ENCODE measurements at regions not wholly inside any gene's neighbourhood (a gene's known extent, or its start where the extent isn't known, plus 50 kb on each side); places are given as distances from the start of the nearest gene placed in this dataset.

DNA sequence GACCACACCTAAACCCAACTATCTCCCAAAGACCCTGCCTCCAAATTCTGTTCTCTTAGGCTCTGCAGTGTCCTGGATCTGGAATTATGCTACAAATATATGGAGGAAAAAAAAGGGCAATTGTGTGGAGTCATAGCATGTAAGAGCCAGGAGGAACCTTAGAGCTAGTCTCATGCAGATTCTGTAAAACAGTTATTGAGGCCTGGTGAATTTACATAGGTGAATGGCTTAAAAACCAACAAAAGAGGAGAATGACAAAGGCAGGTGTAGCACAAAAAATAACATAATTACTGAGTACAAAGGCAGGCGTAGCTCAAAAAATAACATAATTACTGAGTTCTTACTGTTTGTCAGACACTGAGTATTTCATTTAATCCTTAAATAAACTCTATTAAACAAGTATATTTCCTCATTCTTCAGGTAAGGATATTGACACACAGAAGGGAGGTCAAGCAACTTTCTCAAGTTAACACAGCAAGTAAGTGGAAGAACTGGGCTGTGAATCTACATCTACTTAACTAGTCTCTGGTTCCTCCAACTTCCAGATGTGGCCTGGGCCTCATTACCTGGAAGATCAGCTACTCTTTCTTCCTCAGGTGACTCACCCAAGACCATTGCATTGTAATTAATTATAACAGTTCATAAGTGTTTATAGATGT lies 938.9 kb upstream of the TENM4 start:
- Histone ChIP-seq H3K79me2 (ENCODE audit: low read length) (no peaks in the 10 kb centered on the region), H2AFZ (ENCODE audit: low read length) (no peak overlapping the region), H3K4me1 (ENCODE audit: insufficient read depth, low read length) (no peaks in the 10 kb centered on the region), H3K4me3 (ENCODE audit: low read length) (no peak overlapping the region), H3K27ac (ENCODE audit: low read length) (no peak overlapping the region), H3K9me3 (ENCODE audit: low read length) (no peaks in the 10 kb centered on the region), H3K4me2 (ENCODE audit: low read length) (no peak overlapping the region), H3K36me3 (ENCODE audit: low read depth, low read length) (no peaks in the 10 kb centered on the region), H4K20me1 (ENCODE audit: low read length) (no peaks in the 10 kb centered on the region), H3K9ac (ENCODE audit: low read length) (no peak overlapping the region), H3F3A (ENCODE audit: low read length, unreplicated experiment) (no peaks in the 10 kb centered on the region), H3K9me2 (replicated peaks; ENCODE audit: low read length) (no peaks in the 10 kb centered on the region), H3K27me3 (ENCODE audit: low read length) (no peaks in the 10 kb centered on the region)
- ATAC-seq (no peak), DNase-seq (no peak)
- TF ChIP-seq EZH2phosphoT487 (IDR thresholded peaks at IDR 0.05; ENCODE audit: borderline replicate concordance, low read length) (no peak), EZH2 (IDR thresholded peaks at IDR 0.05; ENCODE audit: low read length, unreplicated experiment) (no peak)
- TF ChIP-seq, protein P1, sequence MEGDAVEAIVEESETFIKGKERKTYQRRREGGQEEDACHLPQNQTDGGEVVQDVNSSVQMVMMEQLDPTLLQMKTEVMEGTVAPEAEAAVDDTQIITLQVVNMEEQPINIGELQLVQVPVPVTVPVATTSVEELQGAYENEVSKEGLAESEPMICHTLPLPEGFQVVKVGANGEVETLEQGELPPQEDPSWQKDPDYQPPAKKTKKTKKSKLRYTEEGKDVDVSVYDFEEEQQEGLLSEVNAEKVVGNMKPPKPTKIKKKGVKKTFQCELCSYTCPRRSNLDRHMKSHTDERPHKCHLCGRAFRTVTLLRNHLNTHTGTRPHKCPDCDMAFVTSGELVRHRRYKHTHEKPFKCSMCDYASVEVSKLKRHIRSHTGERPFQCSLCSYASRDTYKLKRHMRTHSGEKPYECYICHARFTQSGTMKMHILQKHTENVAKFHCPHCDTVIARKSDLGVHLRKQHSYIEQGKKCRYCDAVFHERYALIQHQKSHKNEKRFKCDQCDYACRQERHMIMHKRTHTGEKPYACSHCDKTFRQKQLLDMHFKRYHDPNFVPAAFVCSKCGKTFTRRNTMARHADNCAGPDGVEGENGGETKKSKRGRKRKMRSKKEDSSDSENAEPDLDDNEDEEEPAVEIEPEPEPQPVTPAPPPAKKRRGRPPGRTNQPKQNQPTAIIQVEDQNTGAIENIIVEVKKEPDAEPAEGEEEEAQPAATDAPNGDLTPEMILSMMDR (conservative IDR thresholded peaks at IDR 0.05; ENCODE audit: low read depth, low read length): no peak
- intact Hi-C loops (cut with micrococcal nuclease): no loop called here
- ChIA-PET POLR2A (ENCODE audit: unreplicated experiment) (no interaction called here), CTCF (no interaction called here)
- no TSS peak for BruUV-seq (replicated peaks)

DNA sequence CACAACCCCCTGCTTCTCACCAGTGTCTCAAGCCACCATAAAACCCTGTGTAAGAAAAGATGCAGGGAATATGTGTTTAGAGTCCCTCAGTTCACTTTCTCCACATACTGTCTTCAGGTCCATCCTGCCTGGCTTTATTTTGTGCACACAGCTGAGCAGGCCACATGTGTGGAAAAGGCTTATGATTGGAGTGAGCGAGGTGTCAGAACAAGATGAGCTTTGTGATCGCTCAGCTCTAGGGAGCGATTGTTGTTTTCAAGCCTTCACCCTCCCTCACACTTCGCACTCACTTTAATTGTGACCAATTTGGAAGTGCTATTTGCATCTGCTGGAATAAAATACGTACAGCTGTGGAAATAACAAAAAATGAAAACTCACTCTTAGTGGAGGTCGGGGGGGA lies 931.1 kb upstream of the TENM4 start:
- H3K4me1 ChIP-seq (ENCODE audit: insufficient read depth, low read length): no peaks in the 10 kb centered on the region
- 0 out of 2 replicates have a peak, but pooled peaks cover 3% of the 10 kb centered on the region for H3K9me2 ChIP-seq (replicated peaks; ENCODE audit: low read length)
- TF ChIP-seq, protein P1 (conservative IDR thresholded peaks at IDR 0.05; ENCODE audit: low read depth, low read length): no peak
- no peak for TF ChIP-seq EZH2 (IDR thresholded peaks at IDR 0.05; ENCODE audit: low read length, unreplicated experiment)
- no peak for TF ChIP-seq EZH2phosphoT487 (IDR thresholded peaks at IDR 0.05; ENCODE audit: borderline replicate concordance, low read length)
- H2AFZ ChIP-seq (ENCODE audit: low read length): no peak overlapping the region
- H3K36me3 ChIP-seq (ENCODE audit: low read depth, low read length): no peaks in the 10 kb centered on the region
- intact Hi-C loops (cut with micrococcal nuclease): no loop called here
- H3K9me3 ChIP-seq (ENCODE audit: low read length): peaks cover 18% of the 10 kb centered on the region; the same call in 1 of the 2 replicates
- H3K9ac ChIP-seq (ENCODE audit: low read length): no peak overlapping the region
- H3F3A ChIP-seq (ENCODE audit: low read length, unreplicated experiment): no peaks in the 10 kb centered on the region
- BruUV-seq (replicated peaks): no TSS peak
- H3K27ac ChIP-seq (ENCODE audit: low read length): no peak overlapping the region
- POLR2A ChIA-PET (ENCODE audit: unreplicated experiment): no interaction called here
- H3K4me3 ChIP-seq (ENCODE audit: low read length): no peak overlapping the region
- ATAC-seq (no peak), DNase-seq (no peak)
- CTCF ChIA-PET: no interaction called here
- no peaks in the 10 kb centered on the region for H3K27me3 ChIP-seq (ENCODE audit: low read length)
- no peaks in the 10 kb centered on the region for H4K20me1 ChIP-seq (ENCODE audit: low read length)
- H3K4me2 ChIP-seq (ENCODE audit: low read length): no peak overlapping the region
- no peaks in the 10 kb centered on the region for H3K79me2 ChIP-seq (ENCODE audit: low read length)

DNA sequence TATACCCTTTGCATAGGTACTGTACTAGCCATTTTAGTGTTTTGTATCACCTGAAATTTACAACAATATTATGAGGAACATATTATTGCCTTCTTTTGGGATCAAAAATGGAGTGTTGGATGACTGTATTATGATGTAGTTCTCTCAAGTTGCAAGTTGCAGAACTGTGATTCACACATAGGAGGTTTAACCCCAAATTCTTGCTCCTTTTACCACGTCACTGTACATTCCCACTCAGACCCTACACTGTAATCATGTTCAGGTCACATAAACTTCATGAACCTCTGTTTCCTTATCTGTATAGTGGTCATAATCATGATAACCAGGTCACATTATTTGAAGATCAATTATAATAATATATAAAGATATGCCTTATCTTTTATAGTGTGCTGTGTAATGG lies 925.1 kb upstream of the TENM4 start:
- H3K9ac ChIP-seq (ENCODE audit: low read length): no peak overlapping the region
- H2AFZ ChIP-seq (ENCODE audit: low read length): no peak overlapping the region
- H3K4me3 ChIP-seq (ENCODE audit: low read length): no peak overlapping the region
- H3K79me2 ChIP-seq (ENCODE audit: low read length): no peaks in the 10 kb centered on the region
- POLR2A ChIA-PET (ENCODE audit: unreplicated experiment): no interaction called here
- no peaks in the 10 kb centered on the region for H3F3A ChIP-seq (ENCODE audit: low read length, unreplicated experiment)
- intact Hi-C loops (cut with micrococcal nuclease): no loop called here
- 0 out of 2 replicates have a peak, but pooled peaks cover 16% of the 10 kb centered on the region for H3K9me3 ChIP-seq (ENCODE audit: low read length)
- no peaks in the 10 kb centered on the region for H3K36me3 ChIP-seq (ENCODE audit: low read depth, low read length)
- CTCF ChIA-PET: no interaction called here
- TF ChIP-seq, protein P1 (conservative IDR thresholded peaks at IDR 0.05; ENCODE audit: low read depth, low read length): no peak
- no peaks in the 10 kb centered on the region for H3K9me2 ChIP-seq (replicated peaks; ENCODE audit: low read length)
- no TSS peak for BruUV-seq (replicated peaks)
- no peak for DNase-seq
- ATAC-seq: no peak
- H3K27ac ChIP-seq (ENCODE audit: low read length): no peak overlapping the region
- no peak overlapping the region for H3K4me2 ChIP-seq (ENCODE audit: low read length)
- no peaks in the 10 kb centered on the region for H3K27me3 ChIP-seq (ENCODE audit: low read length)
- no peaks in the 10 kb centered on the region for H3K4me1 ChIP-seq (ENCODE audit: insufficient read depth, low read length)
- no peaks in the 10 kb centered on the region for H4K20me1 ChIP-seq (ENCODE audit: low read length)

Data from PC-3 (cell line).